GM12891 (cell line): ENCODE measurements at regions not wholly inside any gene's neighbourhood (a gene's known extent, or its start where the extent isn't known, plus 50 kb on each side); places are given as distances from the start of the nearest gene placed in this dataset.

ENCODE experiments used
- DNase-seq: peaks from one replicate; pipeline ENCODE4 v3.0.0; 2011; ENCODE audit warnings: low spot score; ENCODE audit not compliant: insufficient read length
- FAIRE-seq: peaks from 2 replicates; lab custom pipeline; 2011; peaks lifted over from hg19 to GRCh38; lab: Jason Lieb, UNC
- PAX5 ChIP-seq: IDR thresholded peaks from 2 replicates; pipeline ENCODE4 v1.6.1; 2011; ENCODE audit warnings: low read length, moderate library complexity, mild to moderate bottlenecking; ENCODE audit not compliant: insufficient read depth, severe bottlenecking
- POLR2A ChIP-seq: IDR thresholded peaks from 2 replicates; pipeline ENCODE4 v1.6.1; 2011; ENCODE audit warnings: low read depth, low read length, control low read depth
- POLR2AphosphoS5 ChIP-seq: IDR thresholded peaks from 2 replicates; pipeline ENCODE4 v1.6.1; 2011; ENCODE audit warnings: low read depth, low read length, control low read depth
- POU2F2 ChIP-seq: IDR thresholded peaks from 2 replicates; pipeline ENCODE4 v1.6.1; 2011; ENCODE audit warnings: low read depth, mild to moderate bottlenecking, control low read depth, low read length, moderate library complexity
- SPI1 ChIP-seq: IDR thresholded peaks from 2 replicates; pipeline ENCODE4 v1.6.1; 2011; ENCODE audit warnings: low read depth, low read length, control low read depth
- TAF1 ChIP-seq: IDR thresholded peaks from 2 replicates; pipeline ENCODE4 v1.6.1; 2011; ENCODE audit warnings: low read depth, low read length, control low read depth

- DNase-seq: no peak
- TF ChIP-seq TAF1 (no peak), POLR2AphosphoS5 (no peak), POU2F2 (no peak), PAX5 (no peak), POLR2A (no peak), SPI1 (no peak)
- FAIRE-seq: no peak
These were observed 134.0 kb downstream of the IRX2 start for GRCh38 chr5:2617461-2617860.

- TF ChIP-seq POLR2AphosphoS5: no peak
- no peak for TF ChIP-seq POLR2A
- no peak for TF ChIP-seq TAF1
- TF ChIP-seq SPI1: no peak
- TF ChIP-seq POU2F2: no peak
- TF ChIP-seq PAX5: no peak
- FAIRE-seq: no peak
These were observed 135.6 kb downstream of the IRX2 start for GRCh38 chr5:2615917-2616316.

GRCh38 chr5:2614571-2614970 is 136.9 kb downstream of the IRX2 start:
- no peak for DNase-seq
- no peak for FAIRE-seq

More at GRCh38 chr5:2615917-2616316, 135.6 kb downstream of the IRX2 start:
- no peak for DNase-seq

GRCh38 chr5:2611659-2612058 is 139.8 kb downstream of the IRX2 start:
- TF ChIP-seq SPI1: no peak
- TF ChIP-seq POLR2A: no peak
- TF ChIP-seq POLR2AphosphoS5: no peak
- TF ChIP-seq POU2F2: no peak
- no peak for TF ChIP-seq PAX5
- FAIRE-seq (no peak), DNase-seq (no peak)

More at GRCh38 chr5:2614571-2614970, 136.9 kb downstream of the IRX2 start:
- TF ChIP-seq POLR2A: no peak
- TF ChIP-seq PAX5: no peak
- TF ChIP-seq SPI1: no peak
- no peak for TF ChIP-seq TAF1
- no peak for TF ChIP-seq POU2F2
- TF ChIP-seq POLR2AphosphoS5: no peak

- DNase-seq: no peak
- TF ChIP-seq TAF1: no peak
- TF ChIP-seq POU2F2: no peak
- no peak for TF ChIP-seq POLR2AphosphoS5
- no peak for TF ChIP-seq PAX5
- no peak for TF ChIP-seq SPI1
- no peak for TF ChIP-seq POLR2A
- no peak for FAIRE-seq
These were observed 140.5 kb downstream of the IRX2 start for GRCh38 chr5:2610986-2611385.

GRCh38 chr5:2608391-2608790 is 143.1 kb downstream of the IRX2 start:
- TF ChIP-seq POU2F2 (no peak), PAX5 (no peak), SPI1 (no peak), POLR2AphosphoS5 (no peak), POLR2A (no peak), TAF1 (no peak)
- FAIRE-seq (no peak), DNase-seq (no peak)

GRCh38 chr5:2607598-2607997 is 143.9 kb downstream of the IRX2 start:
- no peak for DNase-seq
- TF ChIP-seq POLR2A (no peak), TAF1 (no peak), POU2F2 (no peak), PAX5 (no peak), SPI1 (no peak), POLR2AphosphoS5 (no peak)
- FAIRE-seq: no peak

GRCh38 chr5:2603272-2603575 is 148.3 kb downstream of the IRX2 start:
- DNase-seq: no peak
- TF ChIP-seq POU2F2: no peak
- TF ChIP-seq SPI1: no peak
- no peak for TF ChIP-seq TAF1
- TF ChIP-seq POLR2AphosphoS5: no peak
- TF ChIP-seq PAX5: no peak
- no peak for TF ChIP-seq POLR2A
- FAIRE-seq: no peak

GRCh38 chr5:2602451-2603271 is 148.8 kb downstream of the IRX2 start:
- TF ChIP-seq POLR2AphosphoS5: no peak
- TF ChIP-seq POU2F2: no peak
- no peak for TF ChIP-seq POLR2A
- TF ChIP-seq SPI1: no peak
- no peak for TF ChIP-seq PAX5
- no peak for TF ChIP-seq TAF1
- no peak for FAIRE-seq

More at GRCh38 chr5:2602451-2603271, 148.8 kb downstream of the IRX2 start:
- no peak for DNase-seq
